SU-DHL-6 (cell line): ENCODE measurements at regions not wholly inside any gene's neighbourhood (a gene's known extent, or its start where the extent isn't known, plus 50 kb on each side); places are given as distances from the start of the nearest gene placed in this dataset.

Source experiments
- H2AFZ ChIP-seq: fragments of 200-600 bp; sonication (generic); 2 replicates; pipeline ENCODE4 v1.6.1; 2014; ENCODE audit warnings: low read depth, mild to moderate bottlenecking, moderate library complexity, mixed read lengths, antibody characterized with exemption, low read length; ENCODE audit not compliant: severe bottlenecking
- H3F3A ChIP-seq: fragments of 200-600 bp; shearing (Covaris generic); 2 replicates; pipeline ENCODE4 v1.6.0; 2016; ENCODE audit warnings: antibody characterized with exemption, mild to moderate bottlenecking; ENCODE audit not compliant: insufficient read depth
- H3K27ac ChIP-seq: fragments of 200-600 bp; sonication (generic); 2 replicates; pipeline ENCODE4 v1.5.1; 2016; ENCODE audit warnings: low read depth, mild to moderate bottlenecking, low read length, moderate library complexity, mixed read lengths
- H3K27me3 ChIP-seq: fragments of 200-600 bp; sonication (generic), shearing (Covaris generic); 2 replicates; pipeline ENCODE4 v1.6.0; 2014; ENCODE audit warnings: mild to moderate bottlenecking, low read length
- H3K36me3 ChIP-seq: fragments of 200-600 bp; sonication (generic); 2 replicates; pipeline ENCODE4 v1.6.1; 2014; ENCODE audit warnings: mild to moderate bottlenecking, low read length, mixed read lengths
- H3K4me2 ChIP-seq: fragments of 300-600, 200-600 bp; shearing (Covaris generic), sonication (generic); 2 replicates; pipeline ENCODE4 v1.6.0; 2014; ENCODE audit warnings: low read length, low read depth, mild to moderate bottlenecking; ENCODE audit not compliant: poor library complexity, severe bottlenecking
- H3K4me3 ChIP-seq: fragments of 200-600 bp; sonication (generic); 2 replicates; pipeline ENCODE4 v1.5.1; 2014; ENCODE audit warnings: antibody characterized with exemption, low read length, mild to moderate bottlenecking, mixed read lengths; ENCODE audit not compliant: insufficient read depth, poor library complexity, severe bottlenecking
- H3K79me2 ChIP-seq: fragments of 200-600 bp; sonication (generic); 2 replicates; pipeline ENCODE4 v1.6.1; 2014; ENCODE audit warnings: mild to moderate bottlenecking, low read length, moderate library complexity; ENCODE audit not compliant: insufficient read depth
- H3K9ac ChIP-seq: fragments of 200-600 bp; sonication (generic); 2 replicates; pipeline ENCODE4 v1.7.0; 2014; ENCODE audit warnings: mild to moderate bottlenecking, low read length
- H3K9me2 ChIP-seq: fragments of 200-600 bp; sonication (generic); replicated peaks from 2 replicates; pipeline ENCODE4 v1.6.1; 2014; ENCODE audit warnings: low read length; ENCODE audit not compliant: insufficient read depth
- H3K9me3 ChIP-seq: fragments of 200-600 bp; sonication (generic); 2 replicates; pipeline ENCODE4 v1.6.1; 2014; ENCODE audit warnings: low read length, mixed read lengths; ENCODE audit not compliant: insufficient read depth
- H4K20me1 ChIP-seq: fragments of 200-600 bp; sonication (generic); 2 replicates; pipeline ENCODE4 v1.6.1; 2014; ENCODE audit warnings: low read depth, mild to moderate bottlenecking, antibody characterized with exemption, low read length, moderate library complexity, mixed read lengths
- EZH2phosphoT487 ChIP-seq: fragments of 200-600 bp; sonication (generic), shearing (Covaris generic); conservative IDR thresholded peaks from 2 replicates; pipeline ENCODE4 v1.6.1; 2018; ENCODE audit warnings: mild to moderate bottlenecking, antibody characterized with exemption, low read length, moderate library complexity, mixed read lengths
- TF ChIP-seq, protein P1 (sequence below): fragments of 200-600 bp; sonication (generic); IDR thresholded peaks from one replicate; pipeline ENCODE4 v1.5.1; 2017; ENCODE audit warnings: antibody characterized with exemption, mild to moderate bottlenecking, low read length, moderate library complexity; ENCODE audit not compliant: insufficient read depth, poor library complexity, severe bottlenecking

- Histone ChIP-seq H3K9me2 (no peaks in the 10 kb centered on the region), H3K9ac (no peak overlapping the region)
Observed at GRCh38 chr2:142755191-142755590, 122.3 kb upstream of the KYNU start.

DNA sequence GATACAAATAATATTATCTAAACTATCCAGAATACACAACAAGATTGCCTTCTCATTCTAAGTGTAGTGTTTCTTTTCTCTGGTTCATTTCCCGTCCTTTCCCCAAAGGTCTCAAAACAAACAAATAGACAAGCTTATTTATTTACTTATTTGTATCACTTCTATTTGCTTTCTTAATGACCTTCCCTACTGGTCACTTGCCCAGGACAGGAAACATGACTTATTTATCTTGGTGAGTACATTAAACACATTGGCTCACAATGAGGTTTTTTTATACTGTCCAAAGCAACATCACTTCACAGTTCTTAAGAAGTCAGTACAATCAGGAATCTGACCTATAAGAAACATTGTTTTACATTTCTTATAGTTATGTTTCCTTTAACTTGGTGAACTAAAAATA is 123.3 kb upstream of the KYNU start:
- no peaks in the 10 kb centered on the region for H3K79me2 ChIP-seq
- no peaks in the 10 kb centered on the region for H3K36me3 ChIP-seq
- no peak overlapping the region for H3K9ac ChIP-seq
- no peaks in the 10 kb centered on the region for H3F3A ChIP-seq
- TF ChIP-seq, protein P1, sequence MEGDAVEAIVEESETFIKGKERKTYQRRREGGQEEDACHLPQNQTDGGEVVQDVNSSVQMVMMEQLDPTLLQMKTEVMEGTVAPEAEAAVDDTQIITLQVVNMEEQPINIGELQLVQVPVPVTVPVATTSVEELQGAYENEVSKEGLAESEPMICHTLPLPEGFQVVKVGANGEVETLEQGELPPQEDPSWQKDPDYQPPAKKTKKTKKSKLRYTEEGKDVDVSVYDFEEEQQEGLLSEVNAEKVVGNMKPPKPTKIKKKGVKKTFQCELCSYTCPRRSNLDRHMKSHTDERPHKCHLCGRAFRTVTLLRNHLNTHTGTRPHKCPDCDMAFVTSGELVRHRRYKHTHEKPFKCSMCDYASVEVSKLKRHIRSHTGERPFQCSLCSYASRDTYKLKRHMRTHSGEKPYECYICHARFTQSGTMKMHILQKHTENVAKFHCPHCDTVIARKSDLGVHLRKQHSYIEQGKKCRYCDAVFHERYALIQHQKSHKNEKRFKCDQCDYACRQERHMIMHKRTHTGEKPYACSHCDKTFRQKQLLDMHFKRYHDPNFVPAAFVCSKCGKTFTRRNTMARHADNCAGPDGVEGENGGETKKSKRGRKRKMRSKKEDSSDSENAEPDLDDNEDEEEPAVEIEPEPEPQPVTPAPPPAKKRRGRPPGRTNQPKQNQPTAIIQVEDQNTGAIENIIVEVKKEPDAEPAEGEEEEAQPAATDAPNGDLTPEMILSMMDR = no peak
- TF ChIP-seq EZH2phosphoT487 = no peak
- no peak overlapping the region for H2AFZ ChIP-seq
- no peak overlapping the region for H3K4me3 ChIP-seq
- H3K9me3 ChIP-seq = no peaks in the 10 kb centered on the region
- H4K20me1 ChIP-seq = no peaks in the 10 kb centered on the region
- H3K27me3 ChIP-seq = no peaks in the 10 kb centered on the region
- no peak overlapping the region for H3K4me2 ChIP-seq
- no peaks in the 10 kb centered on the region for H3K9me2 ChIP-seq
- H3K27ac ChIP-seq = no peak overlapping the region

More at GRCh38 chr2:142755191-142755590, 122.3 kb upstream of the KYNU start:
- no peak for TF ChIP-seq EZH2phosphoT487
- TF ChIP-seq, protein P1 = no peak
- Histone ChIP-seq H3K27ac (no peak overlapping the region), H3K79me2 (no peaks in the 10 kb centered on the region), H3K9me3 (no peaks in the 10 kb centered on the region), H2AFZ (no peak overlapping the region), H3K36me3 (no peaks in the 10 kb centered on the region), H3K27me3 (no peaks in the 10 kb centered on the region), H3K4me2 (no peak overlapping the region), H3F3A (no peaks in the 10 kb centered on the region), H4K20me1 (no peaks in the 10 kb centered on the region), H3K4me3 (no peak overlapping the region)

- Histone ChIP-seq H2AFZ (no peak overlapping the region), H3F3A (no peaks in the 10 kb centered on the region), H3K9me2 (no peaks in the 10 kb centered on the region), H3K4me2 (no peak overlapping the region), H3K36me3 (no peaks in the 10 kb centered on the region), H3K27ac (no peak overlapping the region), H3K9ac (no peak overlapping the region), H3K27me3 (no peaks in the 10 kb centered on the region), H3K4me3 (no peak overlapping the region), H3K9me3 (no peaks in the 10 kb centered on the region), H4K20me1 (no peaks in the 10 kb centered on the region), H3K79me2 (no peaks in the 10 kb centered on the region)
- TF ChIP-seq EZH2phosphoT487 = no peak
- TF ChIP-seq, protein P1 = no peak
Observed at GRCh38 chr2:142750858-142751257, 126.6 kb upstream of the KYNU start.

DNA sequence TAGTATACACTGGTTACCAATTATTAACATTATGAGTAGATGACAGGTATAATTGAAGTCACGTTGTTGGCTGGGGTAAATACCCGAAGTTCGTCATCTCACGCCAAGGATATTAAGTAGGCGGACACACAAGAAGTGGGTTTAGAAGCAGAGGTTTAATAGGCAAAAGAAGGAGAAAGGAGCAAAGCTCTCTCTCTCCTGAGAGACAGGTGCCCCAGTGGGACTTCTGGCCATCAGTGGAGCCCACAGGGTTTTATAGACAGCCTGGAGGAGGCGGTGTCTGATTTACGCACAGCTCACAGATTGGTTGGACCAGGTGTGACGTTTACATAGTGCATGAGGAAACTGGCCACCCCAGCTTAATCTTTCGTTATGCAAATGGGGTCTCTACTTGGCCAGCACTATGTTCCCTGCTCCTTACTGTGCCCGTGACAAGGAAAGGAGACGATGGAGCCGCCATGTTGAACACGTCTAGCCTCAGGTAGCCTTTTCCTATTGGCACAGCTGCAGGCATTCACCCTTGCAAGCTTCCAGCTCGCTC is 128.8 kb upstream of the KYNU start:
- no peaks in the 10 kb centered on the region for H3K79me2 ChIP-seq
- H2AFZ ChIP-seq = no peak overlapping the region
- no peaks in the 10 kb centered on the region for H4K20me1 ChIP-seq
- H3K9me2 ChIP-seq = no peaks in the 10 kb centered on the region
- no peak for TF ChIP-seq EZH2phosphoT487
- TF ChIP-seq, protein P1 = no peak
- H3K27me3 ChIP-seq = no peaks in the 10 kb centered on the region
- H3K36me3 ChIP-seq = no peaks in the 10 kb centered on the region
- no peaks in the 10 kb centered on the region for H3K9me3 ChIP-seq
- H3K27ac ChIP-seq = no peak overlapping the region
- no peaks in the 10 kb centered on the region for H3F3A ChIP-seq
- no peak overlapping the region for H3K9ac ChIP-seq
- H3K4me3 ChIP-seq = no peak overlapping the region
- H3K4me2 ChIP-seq = no peak overlapping the region
